HCT116 (cell line): ENCODE measurements at regions not wholly inside any gene's neighbourhood (a gene's known extent, or its start where the extent isn't known, plus 50 kb on each side); places are given as distances from the start of the nearest gene placed in this dataset.

Experiments used
- ATAC-seq: fragments of 200-7000 bp; cut with Tn5 transposase; 2 replicates; pipeline ENCODE4 v1.9.1; 2020; ENCODE audit warnings: mild to moderate bottlenecking, moderate library complexity
- BruUV-seq: library from RNA; stranded (reverse); fragments of 400-500 nt; replicated peaks from 2 replicates; lab custom pipeline; 2021; lab: Mats Ljungman, UMichigan
- CTCF ChIA-PET: fragments of 300-600 bp; sonication (Branson Sonifier 250); formaldehyde crosslinking; loops from one replicate; lab custom pipeline; 2021; ENCODE audit warnings: antibody characterized with exemption; lab: Charles Lee
- POLR2A ChIA-PET: fragments of 300-600, 350-600 bp; sonication (Branson Sonifier 250); formaldehyde crosslinking; loops from one replicate; lab custom pipeline; 2021; ENCODE audit warnings: antibody characterized with exemption; lab: Charles Lee
- RAD21 ChIA-PET, 2 experiments: fragments of 300-600 bp; sonication (Branson Sonifier 250); formaldehyde crosslinking; loops; one replicate each; lab custom pipeline; 2023; ENCODE audit warnings: low total read pairs in 2 of 2; ENCODE audit not compliant: uncharacterized antibody in 2 of 2, unreplicated experiment in 2 of 2, low non-redundant PET in 1 of 2; lab: Charles Lee
- DNase-seq: peaks from one replicate; pipeline ENCODE4 v3.0.0-alpha.2; 2010; ENCODE audit warnings: low read depth, low spot score
- H2AFZ ChIP-seq: fragments of 200-600 bp; shearing (Covaris generic), sonication (generic); 2 replicates; pipeline ENCODE4 v1.6.1; 2017; ENCODE audit warnings: low read depth, mixed run types, mixed read lengths, antibody characterized with exemption, low read length; ENCODE audit not compliant: poor library complexity, severe bottlenecking
- H3K27ac ChIP-seq: 2 replicates; pipeline ENCODE4 v1.5.1; 2012; ENCODE audit warnings: low read depth, low read length
- H3K27me3 ChIP-seq: fragments of 200-600 bp; sonication (generic); 2 replicates; pipeline ENCODE4 v1.6.1; 2016; ENCODE audit warnings: mixed run types, low read length, mixed read lengths; ENCODE audit not compliant: insufficient read depth
- H3K36me3 ChIP-seq, 2 experiments: fragments of 200-500 bp in 1 of 2; fragments of 200-600 bp in 1 of 2; sonication (Bioruptor generic) in 1 of 2; sonication (generic) in 1 of 2; 2 replicates each; pipeline versions ENCODE4 v1.5.1 to v1.6.1; 2014 to 2016; ENCODE audit warnings: low read length in 2 of 2, inconsistent platforms in 1 of 2, mixed read lengths in 1 of 2, mixed run types in 1 of 2; ENCODE audit not compliant: insufficient read depth in 2 of 2, control insufficient read depth in 1 of 2
- H3K4me1 ChIP-seq, 2 experiments: fragments of 200-600 bp in 1 of 2; sonication (generic) in 1 of 2; 2 replicates each; pipeline versions ENCODE4 v1.5.1 to v1.6.1; 2012 to 2017; ENCODE audit warnings: low read length in 2 of 2, inconsistent platforms in 1 of 2, mild to moderate bottlenecking in 1 of 2, mixed read lengths in 1 of 2, mixed run types in 1 of 2, moderate library complexity in 1 of 2; ENCODE audit not compliant: insufficient read depth in 2 of 2, control insufficient read depth in 1 of 2
- H3K4me2 ChIP-seq: fragments of 200-600 bp; sonication (generic); 2 replicates; pipeline ENCODE4 v1.6.1; 2017; ENCODE audit warnings: mixed run types, low read length, mixed read lengths
- H3K4me3 ChIP-seq, 2 experiments: fragments of 200-600 bp in 1 of 2; sonication (generic) in 1 of 2; replicated peaks in 1 of 2; 2 replicates each; pipeline ENCODE4 v1.5.1; 2011 to 2016; ENCODE audit warnings: low read length in 2 of 2, control low read depth in 1 of 2, low read depth in 1 of 2, mild to moderate bottlenecking in 1 of 2, mixed read lengths in 1 of 2, mixed run types in 1 of 2
- H3K79me2 ChIP-seq: fragments of 200-600 bp; sonication (generic); 2 replicates; pipeline ENCODE4 v1.6.1; 2017; ENCODE audit warnings: mild to moderate bottlenecking, mixed run types, low read length, moderate library complexity, mixed read lengths; ENCODE audit not compliant: insufficient read depth
- H3K9ac ChIP-seq: fragments of 200-600 bp; sonication (generic); 2 replicates; pipeline ENCODE4 v1.6.1; 2016; ENCODE audit warnings: low read length, mixed read lengths
- H3K9me2 ChIP-seq: fragments of 200-600 bp; sonication (generic), shearing (Covaris generic); 2 replicates; pipeline ENCODE4 v1.6.1; 2017; ENCODE audit warnings: mixed run types, mild to moderate bottlenecking, moderate library complexity; ENCODE audit not compliant: insufficient read depth
- H3K9me3 ChIP-seq, 2 experiments: fragments of 200-500 bp in 1 of 2; fragments of 200-600 bp in 1 of 2; sonication (Bioruptor generic) in 1 of 2; sonication (generic) in 1 of 2; 2 replicates each; pipeline ENCODE4 v1.6.1; 2014 to 2017; ENCODE audit warnings: low read length in 2 of 2, mixed read lengths in 2 of 2, inconsistent platforms in 1 of 2, low read depth in 1 of 2, mild to moderate bottlenecking in 1 of 2, mixed run types in 1 of 2, moderate library complexity in 1 of 2; ENCODE audit not compliant: control insufficient read depth in 1 of 2, insufficient read depth in 1 of 2
- H4K20me1 ChIP-seq: fragments of 200-600 bp; sonication (generic), shearing (Covaris generic); 2 replicates; pipeline ENCODE4 v1.6.1; 2017; ENCODE audit warnings: mixed run types, mild to moderate bottlenecking, moderate library complexity; ENCODE audit not compliant: insufficient read depth
- CEBPB ChIP-seq: IDR thresholded peaks from 2 replicates; pipeline ENCODE4 v1.6.1; 2012; ENCODE audit warnings: low read depth
- ELF1 ChIP-seq: IDR thresholded peaks from 2 replicates; pipeline ENCODE4 v1.6.1; 2012; ENCODE audit warnings: low read depth, borderline replicate concordance
- EZH2 ChIP-seq: fragments of 200-600 bp; sonication (generic); IDR thresholded peaks from 2 replicates; pipeline ENCODE4 v1.6.1; 2017; ENCODE audit warnings: antibody characterized with exemption, mixed run types
- JUND ChIP-seq: IDR thresholded peaks from 2 replicates; pipeline ENCODE4 v1.6.1; 2012
- POLR2A ChIP-seq: IDR thresholded peaks from 2 replicates; pipeline ENCODE4 v1.7.0; 2011; ENCODE audit warnings: borderline replicate concordance; ENCODE audit not compliant: insufficient read depth, insufficient read length; ENCODE audit errors: extremely low read depth
- POLR2AphosphoS5 ChIP-seq: IDR thresholded peaks from 2 replicates; pipeline ENCODE4 v1.6.1; 2011; ENCODE audit warnings: mild to moderate bottlenecking, low read depth, low read length, moderate library complexity
- SP1 ChIP-seq: IDR thresholded peaks from 2 replicates; pipeline ENCODE4 v1.6.1; 2012; ENCODE audit warnings: low read depth
- TCF7L2 ChIP-seq: IDR thresholded peaks from 2 replicates; pipeline ENCODE4 v1.7.0; 2011; ENCODE audit warnings: borderline replicate concordance, inconsistent platforms; ENCODE audit not compliant: insufficient read depth, insufficient read length; ENCODE audit errors: extremely low read depth
- YY1 ChIP-seq: IDR thresholded peaks from 2 replicates; pipeline ENCODE4 v1.6.1; 2011; ENCODE audit warnings: low read length, low read depth, moderate library complexity, mild to moderate bottlenecking; ENCODE audit not compliant: insufficient replicate concordance; ENCODE audit errors: extremely low read depth
- ZNF274 ChIP-seq: fragments of 200-500 bp; sonication (Bioruptor generic); IDR thresholded peaks from 2 replicates; pipeline ENCODE4 v1.6.1; 2014; ENCODE audit warnings: mild to moderate bottlenecking, low read depth, low read length, inconsistent platforms
- intact Hi-C: fragments of 100-400 bp; cut with micrococcal nuclease; formaldehyde crosslinking; loops from 2 replicates; pipeline ENCODE4 v1.10.0; 2022
- TF ChIP-seq, protein P1 (sequence below): IDR thresholded peaks from 2 replicates; pipeline ENCODE4 v1.6.1; 2011; ENCODE audit warnings: mild to moderate bottlenecking, low read length, moderate library complexity; ENCODE audit not compliant: insufficient replicate concordance; ENCODE audit errors: extremely low read depth
- TF ChIP-seq, protein P2 (sequence below), 3 experiments: fragments of 200-600 bp in 1 of 3; sonication (generic) in 1 of 3; IDR thresholded peaks in 2 of 3; conservative IDR thresholded peaks in 1 of 3; 2 replicates each; pipeline ENCODE4 v1.5.1; 2012 to 2017; ENCODE audit warnings: low read depth in 2 of 3, low read length in 2 of 3, antibody characterized with exemption in 1 of 3, borderline replicate concordance in 1 of 3, control low read depth in 1 of 3, mild to moderate bottlenecking in 1 of 3, mixed read lengths in 1 of 3, mixed run types in 1 of 3, moderate library complexity in 1 of 3; ENCODE audit not compliant: insufficient read depth in 1 of 3

DNA sequence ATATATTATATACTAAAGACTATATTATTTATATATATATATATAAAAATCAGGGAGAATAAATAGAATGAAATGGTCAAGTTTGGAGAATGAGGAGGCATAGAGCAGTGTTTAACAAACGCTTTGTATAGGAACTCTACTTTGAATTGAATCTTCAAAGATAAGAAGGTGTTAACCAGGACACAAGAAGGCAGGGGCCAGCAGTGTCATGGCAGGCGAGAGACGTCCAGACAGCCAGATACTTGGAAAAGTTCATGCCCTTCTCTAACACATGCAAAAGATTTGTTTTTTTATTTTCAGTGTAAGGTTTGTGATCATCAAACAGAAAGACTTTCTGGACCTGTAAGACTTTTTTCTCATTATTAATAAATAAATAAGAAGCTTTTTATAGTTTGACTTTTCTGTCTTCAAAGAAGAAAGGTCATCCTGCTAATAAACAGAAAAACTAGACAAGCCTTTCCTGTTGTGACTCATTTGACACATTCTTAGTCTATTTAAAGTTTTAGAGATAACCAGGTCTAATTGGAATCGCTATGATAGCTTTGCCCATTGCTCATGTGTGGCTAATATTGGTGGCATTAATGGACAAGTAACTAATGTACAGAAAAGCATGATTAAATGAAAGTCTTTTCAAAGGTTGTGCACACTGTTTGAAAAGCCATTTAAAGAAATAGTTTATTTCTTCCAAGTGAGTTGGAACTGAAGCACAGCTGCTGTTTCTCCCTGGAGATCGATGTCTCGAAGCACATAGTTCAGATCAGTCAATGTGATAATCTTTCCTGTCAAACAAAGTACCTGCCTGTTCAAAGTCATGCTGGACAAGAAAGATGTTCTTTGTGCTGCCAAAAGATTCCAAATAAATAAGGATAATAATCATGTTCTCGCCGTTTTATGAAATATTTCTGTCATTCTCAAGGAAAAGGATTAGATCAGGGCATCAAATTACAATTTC is 420.4 kb upstream of the OPRM1 start:
- POLR2A ChIA-PET, result no interaction called here
- CTCF ChIA-PET, result no interaction called here
- no peaks in the 10 kb centered on the region for H3K9me3 ChIP-seq
- no peaks in the 10 kb centered on the region for H3K4me1 ChIP-seq
- peaks cover 12% of the 10 kb centered on the region; the same call in 1 of the 2 replicates for H3K27me3 ChIP-seq
- no peak overlapping the region for H3K4me2 ChIP-seq
- ATAC-seq (no peak), DNase-seq (no peak)
- H3K36me3 ChIP-seq, result no peaks in the 10 kb centered on the region
- H3K79me2 ChIP-seq, result no peaks in the 10 kb centered on the region
- RAD21 ChIA-PET, result no interaction called here
- H3K27ac ChIP-seq, result no peak overlapping the region
- intact Hi-C loops, result no loop called here
- TF ChIP-seq ZNF274, result no peak
- TF ChIP-seq POLR2AphosphoS5, result no peak
- no peak for TF ChIP-seq YY1
- TF ChIP-seq, protein P1, sequence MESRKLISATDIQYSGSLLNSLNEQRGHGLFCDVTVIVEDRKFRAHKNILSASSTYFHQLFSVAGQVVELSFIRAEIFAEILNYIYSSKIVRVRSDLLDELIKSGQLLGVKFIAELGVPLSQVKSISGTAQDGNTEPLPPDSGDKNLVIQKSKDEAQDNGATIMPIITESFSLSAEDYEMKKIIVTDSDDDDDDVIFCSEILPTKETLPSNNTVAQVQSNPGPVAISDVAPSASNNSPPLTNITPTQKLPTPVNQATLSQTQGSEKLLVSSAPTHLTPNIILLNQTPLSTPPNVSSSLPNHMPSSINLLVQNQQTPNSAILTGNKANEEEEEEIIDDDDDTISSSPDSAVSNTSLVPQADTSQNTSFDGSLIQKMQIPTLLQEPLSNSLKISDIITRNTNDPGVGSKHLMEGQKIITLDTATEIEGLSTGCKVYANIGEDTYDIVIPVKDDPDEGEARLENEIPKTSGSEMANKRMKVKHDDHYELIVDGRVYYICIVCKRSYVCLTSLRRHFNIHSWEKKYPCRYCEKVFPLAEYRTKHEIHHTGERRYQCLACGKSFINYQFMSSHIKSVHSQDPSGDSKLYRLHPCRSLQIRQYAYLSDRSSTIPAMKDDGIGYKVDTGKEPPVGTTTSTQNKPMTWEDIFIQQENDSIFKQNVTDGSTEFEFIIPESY, result no peak
- TF ChIP-seq POLR2A, result no peak
- TF ChIP-seq EZH2, result no peak
- TF ChIP-seq CEBPB, result no peak
- no peak for TF ChIP-seq TCF7L2
- TF ChIP-seq SP1, result no peak
- no peak for TF ChIP-seq ELF1
- TF ChIP-seq, protein P2, sequence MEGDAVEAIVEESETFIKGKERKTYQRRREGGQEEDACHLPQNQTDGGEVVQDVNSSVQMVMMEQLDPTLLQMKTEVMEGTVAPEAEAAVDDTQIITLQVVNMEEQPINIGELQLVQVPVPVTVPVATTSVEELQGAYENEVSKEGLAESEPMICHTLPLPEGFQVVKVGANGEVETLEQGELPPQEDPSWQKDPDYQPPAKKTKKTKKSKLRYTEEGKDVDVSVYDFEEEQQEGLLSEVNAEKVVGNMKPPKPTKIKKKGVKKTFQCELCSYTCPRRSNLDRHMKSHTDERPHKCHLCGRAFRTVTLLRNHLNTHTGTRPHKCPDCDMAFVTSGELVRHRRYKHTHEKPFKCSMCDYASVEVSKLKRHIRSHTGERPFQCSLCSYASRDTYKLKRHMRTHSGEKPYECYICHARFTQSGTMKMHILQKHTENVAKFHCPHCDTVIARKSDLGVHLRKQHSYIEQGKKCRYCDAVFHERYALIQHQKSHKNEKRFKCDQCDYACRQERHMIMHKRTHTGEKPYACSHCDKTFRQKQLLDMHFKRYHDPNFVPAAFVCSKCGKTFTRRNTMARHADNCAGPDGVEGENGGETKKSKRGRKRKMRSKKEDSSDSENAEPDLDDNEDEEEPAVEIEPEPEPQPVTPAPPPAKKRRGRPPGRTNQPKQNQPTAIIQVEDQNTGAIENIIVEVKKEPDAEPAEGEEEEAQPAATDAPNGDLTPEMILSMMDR (IDR thresholded peaks at IDR 0.05 in 2 of 3, conservative IDR thresholded peaks at IDR 0.05 in 1 of 3; ENCODE audit: borderline replicate concordance in 1 of 3, insufficient read depth in 1 of 3, low read depth in 2 of 3, low read length in 2 of 3), result no peak
- no peak for TF ChIP-seq JUND
- H3K9me2 ChIP-seq, result no peaks in the 10 kb centered on the region
- no TSS peak for BruUV-seq
- no peak overlapping the region for H3K4me3 ChIP-seq
- no peak overlapping the region for H2AFZ ChIP-seq
- no peak overlapping the region for H3K9ac ChIP-seq
- H4K20me1 ChIP-seq, result no peaks in the 10 kb centered on the region
